AG04449 (cell line): ENCODE measurements at regions not wholly inside any gene's neighbourhood (a gene's known extent, or its start where the extent isn't known, plus 50 kb on each side); places are given as distances from the start of the nearest gene placed in this dataset.

Source experiments
- CTCF ChIA-PET: fragments of 350-600 bp; formaldehyde crosslinking; extraction: SDS; loops from one replicate; lab custom pipeline; 2021; ENCODE audit warnings: antibody characterized with exemption; lab: Yijun Ruan, JAX
- POLR2A ChIA-PET: fragments of 400-600, 350-600 bp; formaldehyde crosslinking; extraction: SDS; loops from one replicate; lab custom pipeline; 2020; ENCODE audit warnings: antibody characterized with exemption, inconsistent platforms; lab: Yijun Ruan, JAX
- DNase-seq: peaks from one replicate; pipeline ENCODE4 v3.0.0-alpha.2; 2010; ENCODE audit warnings: low read depth, low spot score
- H3K4me3 ChIP-seq: 2 replicates; pipeline ENCODE4 v1.5.1; 2011; ENCODE audit warnings: low read depth, mild to moderate bottlenecking, control low read depth, low read length
- TF ChIP-seq, protein P1 (sequence below): IDR thresholded peaks from one replicate; pipeline ENCODE4 v1.5.1; 2011; ENCODE audit warnings: mild to moderate bottlenecking, moderate library complexity, low read length, control low read depth, inconsistent platforms; ENCODE audit not compliant: insufficient read depth; ENCODE audit errors: missing control alignments

DNA sequence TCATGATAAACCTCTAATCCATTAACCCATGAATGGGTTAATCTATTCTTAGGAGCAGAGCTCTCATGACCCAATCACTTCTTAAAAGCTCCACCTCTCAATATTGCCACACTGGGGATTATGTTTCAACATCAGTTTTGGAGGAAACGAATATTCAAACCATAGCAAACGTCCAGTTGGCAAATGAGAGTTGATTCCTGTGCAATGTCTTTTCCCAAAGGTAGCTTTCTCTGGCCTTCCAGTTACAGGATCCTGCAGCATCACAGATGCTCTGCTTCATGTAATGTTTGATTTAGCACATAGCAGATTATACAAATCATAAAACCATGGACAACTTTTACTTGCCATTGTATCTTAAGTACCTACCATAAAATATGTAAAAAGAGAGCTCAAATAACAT is 481.0 kb downstream of the TNS1 start:
- TF ChIP-seq, protein P1, sequence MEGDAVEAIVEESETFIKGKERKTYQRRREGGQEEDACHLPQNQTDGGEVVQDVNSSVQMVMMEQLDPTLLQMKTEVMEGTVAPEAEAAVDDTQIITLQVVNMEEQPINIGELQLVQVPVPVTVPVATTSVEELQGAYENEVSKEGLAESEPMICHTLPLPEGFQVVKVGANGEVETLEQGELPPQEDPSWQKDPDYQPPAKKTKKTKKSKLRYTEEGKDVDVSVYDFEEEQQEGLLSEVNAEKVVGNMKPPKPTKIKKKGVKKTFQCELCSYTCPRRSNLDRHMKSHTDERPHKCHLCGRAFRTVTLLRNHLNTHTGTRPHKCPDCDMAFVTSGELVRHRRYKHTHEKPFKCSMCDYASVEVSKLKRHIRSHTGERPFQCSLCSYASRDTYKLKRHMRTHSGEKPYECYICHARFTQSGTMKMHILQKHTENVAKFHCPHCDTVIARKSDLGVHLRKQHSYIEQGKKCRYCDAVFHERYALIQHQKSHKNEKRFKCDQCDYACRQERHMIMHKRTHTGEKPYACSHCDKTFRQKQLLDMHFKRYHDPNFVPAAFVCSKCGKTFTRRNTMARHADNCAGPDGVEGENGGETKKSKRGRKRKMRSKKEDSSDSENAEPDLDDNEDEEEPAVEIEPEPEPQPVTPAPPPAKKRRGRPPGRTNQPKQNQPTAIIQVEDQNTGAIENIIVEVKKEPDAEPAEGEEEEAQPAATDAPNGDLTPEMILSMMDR: no peak
- ChIA-PET CTCF (interaction anchor here (1.0 to 5.4 kb wide), 6 partner anchors 9 to 855 kb away, joined by 3 to 45 read pairs (median 4); no protein-coding TSS in a partner anchor), POLR2A (no interaction called here)
- no peak overlapping the region for H3K4me3 ChIP-seq
- no peak for DNase-seq

DNA sequence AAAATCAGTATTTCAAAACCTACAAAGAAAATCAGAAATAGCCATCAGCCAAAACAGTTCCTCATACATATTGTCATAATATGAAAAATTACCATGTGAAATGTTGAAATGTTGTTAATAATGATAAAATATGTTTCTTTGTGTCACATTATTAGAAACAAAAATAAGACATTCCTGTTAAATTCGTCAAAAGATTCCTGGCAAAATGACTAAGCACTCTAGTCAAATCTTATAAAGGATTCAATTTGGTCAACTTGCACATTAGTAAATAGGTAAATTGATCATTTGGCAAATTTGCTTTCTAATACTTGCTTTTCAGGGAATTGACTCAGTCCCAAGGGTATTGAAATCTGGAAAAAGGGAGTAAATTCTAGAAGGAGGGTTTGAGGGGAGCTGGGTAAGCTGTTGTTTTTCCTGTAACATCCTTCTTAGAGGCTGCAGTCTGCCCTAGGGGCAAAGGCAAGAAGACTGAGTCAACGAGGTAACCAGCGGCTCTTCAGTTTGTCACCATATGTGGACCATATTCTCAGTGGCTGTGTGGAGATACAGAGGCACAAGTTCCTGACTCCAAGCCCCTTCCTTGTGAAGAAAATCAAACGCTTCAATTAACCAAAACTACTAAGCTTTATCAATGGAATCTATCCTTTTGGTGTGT is 482.3 kb downstream of the TNS1 start:
- CTCF ChIA-PET: interaction anchor here (0.8 to 5.4 kb wide), 9 partner anchors 9 to 839 kb away, joined by 3 to 45 read pairs (median 5); no protein-coding TSS in a partner anchor
- DNase-seq: no peak

DNA sequence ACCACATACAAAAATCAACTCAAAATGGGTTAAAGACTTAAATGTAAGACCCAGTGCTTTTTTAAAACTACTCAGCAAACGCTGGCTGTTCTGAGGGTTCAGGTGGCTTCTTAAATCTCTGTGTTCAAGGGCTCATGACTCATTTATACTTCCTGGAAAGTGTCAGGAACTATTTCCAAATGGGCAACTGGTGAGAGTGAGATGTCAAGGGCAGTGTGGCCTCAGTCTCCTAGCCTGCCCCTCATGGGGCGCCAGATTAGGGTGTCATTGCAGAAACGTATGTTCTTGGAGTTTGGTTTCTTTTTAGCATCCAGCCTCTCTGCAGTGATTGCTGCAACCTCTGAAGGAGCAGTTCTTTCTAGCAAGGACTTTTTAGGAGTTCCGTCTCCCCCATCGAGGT is 485.4 kb downstream of the TNS1 start:
- no peak for DNase-seq
- CTCF ChIA-PET: interaction anchor here (1.1 to 2.1 kb wide), 2 partner anchors 133 to 268 kb away, joined by 3 to 5 read pairs; no protein-coding TSS in a partner anchor

More for the DNA sequence above, 482.3 kb downstream of the TNS1 start:
- no peak overlapping the region for H3K4me3 ChIP-seq
- POLR2A ChIA-PET: no interaction called here
- TF ChIP-seq, protein P1: no peak

DNA sequence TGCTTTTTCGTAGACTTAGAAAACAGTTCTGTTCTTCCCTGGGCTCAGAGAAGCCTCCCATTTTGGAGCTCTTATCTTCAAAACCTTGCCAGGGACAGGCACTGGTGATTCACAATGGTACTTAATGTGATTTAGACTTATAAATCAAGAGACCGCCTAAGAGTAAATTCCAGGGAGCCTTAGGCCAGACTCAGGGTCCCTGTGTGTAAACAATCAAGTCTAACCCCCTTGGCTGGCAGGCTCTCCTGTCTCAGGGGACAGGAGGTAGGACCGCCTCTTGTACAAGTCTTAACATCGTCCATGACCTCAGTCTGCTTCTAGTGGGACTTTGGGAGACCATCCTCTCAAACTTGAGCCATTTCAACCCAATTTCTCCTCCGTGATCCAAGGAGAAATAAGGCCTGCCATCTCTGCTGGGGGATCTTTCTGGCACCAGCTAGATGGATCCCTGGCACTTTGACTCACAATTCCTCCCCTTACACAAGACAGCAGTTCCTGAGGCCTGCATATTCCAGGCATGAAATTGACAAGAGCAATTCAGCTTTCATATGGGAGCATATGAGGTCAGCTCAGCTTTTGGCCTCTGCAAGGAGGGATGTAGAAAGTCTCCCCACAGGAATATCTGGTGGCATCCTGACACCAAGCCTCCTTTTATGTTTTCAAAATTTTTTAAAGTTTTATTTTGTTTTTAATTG is 487.0 kb downstream of the TNS1 start:
- TF ChIP-seq, protein P1: no peak
- no peak overlapping the region for H3K4me3 ChIP-seq
- CTCF ChIA-PET: interaction anchor here (1.1 to 8.5 kb wide), 4 partner anchors 196 to 833 kb away, joined by 3 to 102 read pairs (median 8); partner anchors contain the start of gene IGFBP5
- DNase-seq: no peak
- POLR2A ChIA-PET: no interaction called here

More for the DNA sequence above, 485.4 kb downstream of the TNS1 start:
- TF ChIP-seq, protein P1: no peak
- no peak overlapping the region for H3K4me3 ChIP-seq
- POLR2A ChIA-PET: no interaction called here

DNA sequence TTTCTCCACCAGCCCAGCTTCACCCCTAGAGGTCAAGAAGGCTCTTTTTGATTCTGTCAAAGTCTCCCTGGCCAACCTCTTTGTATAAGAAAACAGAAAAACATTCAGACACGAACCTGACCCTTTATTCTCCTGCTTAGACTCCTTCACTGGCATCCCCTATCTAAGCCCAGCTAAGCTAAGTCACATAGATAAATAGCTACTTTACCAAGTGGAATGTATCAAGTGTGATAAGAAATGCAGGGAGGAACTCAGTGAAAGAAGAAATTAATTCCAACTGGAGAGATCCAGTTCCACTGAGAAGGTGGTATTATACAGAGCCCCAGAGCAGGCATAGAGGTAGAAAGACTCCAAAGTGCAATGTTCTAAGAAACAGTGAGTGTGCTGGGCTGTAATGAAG is 489.5 kb downstream of the TNS1 start:
- CTCF ChIA-PET: interaction anchor here (3.2 to 8.5 kb wide), 3 partner anchors 198 to 831 kb away, joined by 10 to 102 read pairs (median 17); no protein-coding TSS in a partner anchor
- TF ChIP-seq, protein P1: no peak
- DNase-seq: no peak
- POLR2A ChIA-PET: no interaction called here
- H3K4me3 ChIP-seq: no peak overlapping the region

DNA sequence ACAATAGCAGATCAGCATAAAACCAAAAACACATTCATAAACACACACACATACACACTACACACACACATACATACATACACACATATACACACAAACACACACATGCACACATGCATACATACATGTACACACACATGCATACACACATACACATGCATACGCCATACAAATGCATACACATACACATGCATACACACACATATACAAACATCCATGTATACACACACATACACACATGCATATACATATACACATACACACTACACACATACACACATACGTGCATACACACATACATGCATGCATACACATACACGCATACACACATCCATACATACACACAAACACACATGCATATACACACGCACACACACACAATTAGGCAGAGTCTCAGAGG is 490.1 kb downstream of the TNS1 start:
- TF ChIP-seq, protein P1: no peak
- POLR2A ChIA-PET: no interaction called here
- CTCF ChIA-PET: interaction anchor here (3.2 to 8.5 kb wide), 5 partner anchors 8 to 830 kb away, joined by 10 to 102 read pairs (median 17); no protein-coding TSS in a partner anchor
- no peak overlapping the region for H3K4me3 ChIP-seq
- DNase-seq: no peak
